HG02610 (cell line): ENCODE measurements at regions not wholly inside any gene's neighbourhood (a gene's known extent, or its start where the extent isn't known, plus 50 kb on each side); places are given as distances from the start of the nearest gene placed in this dataset.

Experiments
- ATAC-seq: cut with Tn5 transposase; IDR thresholded peaks from one replicate; pipeline ENCODE4 v1.9.1; 2021; ENCODE audit warnings: mild to moderate bottlenecking, moderate library complexity; ENCODE audit not compliant: unreplicated experiment

DNA sequence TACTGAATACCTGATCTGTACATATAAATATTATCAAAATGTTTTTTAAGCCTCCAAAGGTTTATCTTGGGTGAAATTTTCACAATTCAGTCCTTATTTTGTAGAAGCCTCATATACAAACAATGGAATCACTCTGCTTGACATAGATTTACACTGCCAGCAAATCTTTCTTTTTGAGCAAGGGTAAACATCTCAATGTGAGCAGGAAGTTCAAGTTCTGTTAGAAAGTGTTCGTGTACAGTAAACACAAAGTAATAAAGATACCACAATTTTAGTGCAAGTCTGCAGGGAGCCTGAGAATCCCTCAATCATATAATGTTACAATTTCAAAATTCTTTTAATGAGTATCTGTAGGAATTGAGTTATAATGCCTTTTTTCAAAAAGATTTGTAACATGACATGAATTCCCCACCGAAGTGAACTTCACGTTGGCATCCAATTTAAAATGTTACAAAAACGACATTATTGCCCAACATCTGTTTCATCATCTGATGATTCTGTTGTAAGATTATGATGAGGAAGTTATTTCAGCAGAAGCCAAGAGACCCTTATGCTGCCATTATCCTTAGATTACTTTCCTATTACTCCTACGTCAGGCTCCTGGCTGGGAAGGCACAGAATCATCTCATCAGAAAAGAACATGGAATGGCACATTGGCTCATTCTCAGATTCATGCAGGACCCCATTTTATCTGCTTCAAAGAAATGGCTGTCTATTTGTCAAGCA, 283.9 kb upstream of the ACVR2A start:
- no peak for ATAC-seq

DNA sequence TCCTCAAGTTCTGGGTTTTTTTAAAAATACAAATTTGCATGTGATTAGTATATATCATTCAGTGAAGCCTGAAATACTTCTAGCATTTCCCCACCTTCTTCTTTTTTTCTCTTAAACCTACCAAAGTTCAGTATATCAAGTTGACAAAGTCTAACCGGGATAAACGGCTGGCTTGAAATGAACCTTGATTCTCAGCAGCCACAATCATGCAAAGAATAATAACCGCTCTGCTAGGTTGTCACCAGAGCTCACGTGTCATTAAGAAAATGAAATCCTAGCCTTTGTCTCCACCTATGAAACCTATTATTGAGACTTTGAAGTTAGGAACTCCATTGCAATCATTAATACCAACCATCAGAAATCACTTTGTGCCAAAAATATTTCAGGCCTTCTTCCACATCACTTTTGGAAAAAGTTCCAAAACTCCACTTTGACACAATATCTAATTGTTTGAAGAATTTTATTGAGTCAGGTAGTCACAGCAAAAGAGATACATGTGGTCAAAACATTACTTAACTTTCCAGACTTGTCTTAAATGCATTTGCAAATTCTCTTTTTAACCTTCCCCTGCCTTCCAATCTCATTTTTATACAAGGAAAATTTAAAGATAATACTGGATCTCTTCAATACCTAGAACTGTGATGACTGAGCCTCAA, 285.6 kb upstream of the ACVR2A start:
- ATAC-seq: no peak

DNA sequence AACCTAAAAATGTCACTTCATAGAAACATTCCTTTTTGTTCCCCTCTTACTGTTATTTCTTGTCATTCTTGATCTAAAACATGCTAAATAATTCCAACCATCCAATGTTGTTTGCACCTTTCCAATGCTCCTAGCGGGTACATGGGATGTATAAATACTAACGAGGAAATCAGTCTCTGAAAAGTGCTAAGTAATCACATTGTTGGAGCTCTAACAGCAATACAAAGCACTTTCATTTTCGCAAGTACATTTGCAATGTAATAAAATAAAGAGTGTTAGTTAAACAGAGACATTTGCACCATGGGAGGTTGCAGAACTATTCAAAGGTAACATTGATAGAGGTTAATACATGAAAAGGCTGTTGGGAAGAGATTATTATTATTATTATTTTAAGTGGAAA, 286.2 kb upstream of the ACVR2A start:
- no peak for ATAC-seq

DNA sequence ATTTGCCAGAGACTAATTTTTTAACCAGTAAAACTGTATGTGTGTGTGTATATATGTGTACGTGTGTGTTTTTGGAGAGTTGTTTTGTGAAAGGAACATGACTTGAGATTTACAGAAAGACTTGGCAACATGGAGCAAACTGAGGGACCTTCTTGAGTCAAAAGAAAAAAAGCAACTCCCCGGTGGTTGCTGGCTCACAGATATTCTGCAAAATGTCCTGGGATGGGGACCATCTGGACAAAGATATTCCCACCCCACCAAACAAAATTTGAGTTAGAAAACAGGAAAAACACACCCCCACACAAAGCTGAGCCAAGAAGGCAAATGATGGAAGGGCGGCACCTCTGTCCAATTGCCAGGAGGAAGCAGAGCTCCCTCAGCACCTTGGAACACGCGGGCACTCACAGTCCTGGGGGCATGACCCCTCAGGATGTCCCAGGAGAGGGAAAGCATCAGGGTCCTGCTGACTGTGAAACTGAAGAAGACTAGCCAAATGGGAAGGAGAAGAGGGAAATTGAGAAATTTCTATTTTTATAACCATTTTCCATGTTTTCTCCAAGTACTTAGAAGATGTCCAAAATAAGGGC, 290.2 kb upstream of the ACVR2A start:
- no peak for ATAC-seq

DNA sequence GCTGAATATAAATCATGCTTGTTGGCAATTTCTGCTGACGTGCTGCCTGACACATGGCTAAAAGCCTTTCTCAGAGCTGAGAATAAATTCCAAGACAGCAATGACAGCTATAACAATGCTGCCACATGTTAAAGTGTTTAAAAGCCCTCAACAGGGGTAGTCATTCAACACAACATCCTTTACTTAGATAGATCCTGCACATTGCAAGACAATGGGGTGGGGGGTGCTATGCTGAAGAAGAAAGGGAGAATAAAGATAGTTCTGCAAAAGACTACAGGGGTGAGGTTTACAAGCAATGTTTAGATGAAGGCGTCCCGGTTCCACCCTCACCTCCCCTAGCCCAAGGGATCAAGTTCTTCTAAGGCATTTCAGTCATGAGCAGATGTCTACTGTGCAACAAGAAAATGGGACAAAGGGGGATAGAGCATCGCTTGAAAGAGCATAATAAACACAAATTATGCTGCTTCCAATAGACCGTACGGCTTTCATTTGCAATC, 291.0 kb upstream of the ACVR2A start:
- ATAC-seq: no peak

DNA sequence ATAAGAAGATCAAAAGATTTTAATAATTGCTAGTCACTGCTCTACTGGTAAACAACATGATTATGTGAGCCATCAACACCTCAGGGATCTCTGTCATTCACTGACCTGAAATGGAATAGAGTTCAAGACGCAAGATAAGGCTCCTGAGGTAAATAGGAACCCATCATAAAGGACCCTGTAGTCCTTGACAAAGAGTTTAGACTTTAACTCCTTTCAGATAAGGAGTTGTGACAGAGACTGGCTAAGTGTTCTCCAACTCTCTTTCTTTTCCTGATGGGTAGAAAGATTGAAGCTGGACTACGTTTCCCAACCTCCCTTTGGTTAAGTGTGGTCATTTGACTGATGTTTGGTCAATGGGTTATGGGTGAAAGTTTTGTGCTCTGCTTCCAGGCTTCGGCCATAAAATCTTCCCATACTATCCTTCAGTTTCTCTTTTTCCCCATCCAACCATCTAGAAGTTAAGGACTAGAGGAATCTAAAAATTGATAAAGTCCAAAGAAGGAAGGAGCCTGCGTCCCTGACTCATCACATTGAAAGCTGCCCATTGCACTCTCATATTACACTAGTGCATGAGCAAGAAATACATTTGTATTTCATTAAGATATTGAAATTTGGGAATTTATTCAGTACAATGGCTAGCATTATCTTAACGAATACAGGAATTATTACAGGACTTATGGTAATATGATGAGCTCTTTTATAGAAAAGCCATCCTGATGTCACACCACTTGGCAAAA, 293.7 kb upstream of the ACVR2A start:
- ATAC-seq: no peak

DNA sequence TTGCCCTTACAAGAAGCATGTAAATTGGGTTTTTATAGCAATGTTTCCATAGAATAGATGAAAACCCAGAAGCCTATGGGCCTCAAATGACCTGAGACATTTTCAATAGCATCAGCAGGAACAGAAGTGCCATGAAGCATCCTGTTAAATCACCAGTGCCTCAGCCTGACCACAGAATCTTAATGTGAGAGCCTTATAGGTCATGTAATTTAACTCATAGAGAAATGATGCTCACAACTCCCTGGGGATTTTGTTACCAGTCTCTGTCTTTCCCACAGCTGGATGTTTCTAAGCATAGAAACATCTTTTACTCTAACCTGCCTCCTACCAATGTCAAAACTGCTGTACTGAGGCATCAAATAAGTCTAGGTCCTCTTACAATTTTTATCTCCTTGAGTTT, 295.8 kb upstream of the ACVR2A start:
- ATAC-seq: no peak

DNA sequence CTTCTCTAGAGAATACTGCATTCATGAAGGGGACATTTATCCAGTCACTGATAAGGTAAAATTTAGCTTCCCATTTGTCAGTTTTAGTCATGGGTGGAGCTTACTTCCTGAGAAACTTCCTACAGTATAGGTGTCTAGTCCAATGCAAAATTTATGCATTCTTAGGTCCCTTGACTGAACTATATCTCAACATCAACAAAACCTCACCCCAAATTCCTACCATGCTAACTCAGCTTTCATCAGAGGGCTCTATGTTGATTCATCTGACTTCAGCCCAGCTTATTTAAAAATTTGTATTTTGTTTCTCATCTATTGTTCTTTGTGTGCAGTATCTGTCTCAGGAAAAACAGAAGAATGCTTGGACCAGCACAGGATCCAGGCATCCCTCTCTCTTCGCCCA, 296.4 kb upstream of the ACVR2A start:
- ATAC-seq: no peak

DNA sequence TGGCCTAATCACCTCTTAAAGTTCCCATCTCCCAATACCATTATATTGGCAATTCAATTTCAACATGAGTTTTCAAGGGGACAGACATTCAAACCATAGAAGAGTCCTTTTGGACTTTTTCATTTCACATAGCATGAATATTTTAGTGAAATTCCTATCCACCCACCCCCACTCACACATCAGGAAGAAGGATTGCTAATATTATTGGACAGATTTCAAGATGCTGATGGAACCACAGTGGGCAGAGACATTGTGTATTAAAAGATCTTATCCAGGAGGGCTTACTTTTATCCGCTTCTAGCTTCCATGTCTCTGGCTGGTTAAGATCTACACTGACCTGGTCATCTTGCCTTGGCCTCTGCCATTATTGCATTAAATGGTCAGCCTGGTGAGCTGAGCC, 297.4 kb upstream of the ACVR2A start:
- ATAC-seq: no peak

DNA sequence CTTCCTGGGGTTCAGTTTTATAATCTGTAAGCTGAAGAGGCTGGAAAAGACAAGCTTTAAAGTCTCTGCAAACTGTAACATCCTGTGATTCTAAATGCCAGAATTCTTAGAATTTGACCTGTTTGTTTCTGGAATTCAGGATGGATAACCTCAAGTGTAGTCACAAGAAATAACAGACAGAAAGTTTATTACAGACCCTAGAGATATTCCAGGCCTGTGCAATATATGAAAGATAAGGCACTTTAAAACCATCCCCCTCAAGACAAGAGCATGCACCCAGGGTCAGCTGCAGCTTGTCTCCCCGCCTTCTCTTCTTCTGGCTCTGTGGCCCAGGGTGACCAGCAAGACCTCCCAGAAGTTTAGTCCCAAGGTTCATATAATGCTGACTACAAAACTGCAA, 298.7 kb upstream of the ACVR2A start:
- ATAC-seq: no peak

DNA sequence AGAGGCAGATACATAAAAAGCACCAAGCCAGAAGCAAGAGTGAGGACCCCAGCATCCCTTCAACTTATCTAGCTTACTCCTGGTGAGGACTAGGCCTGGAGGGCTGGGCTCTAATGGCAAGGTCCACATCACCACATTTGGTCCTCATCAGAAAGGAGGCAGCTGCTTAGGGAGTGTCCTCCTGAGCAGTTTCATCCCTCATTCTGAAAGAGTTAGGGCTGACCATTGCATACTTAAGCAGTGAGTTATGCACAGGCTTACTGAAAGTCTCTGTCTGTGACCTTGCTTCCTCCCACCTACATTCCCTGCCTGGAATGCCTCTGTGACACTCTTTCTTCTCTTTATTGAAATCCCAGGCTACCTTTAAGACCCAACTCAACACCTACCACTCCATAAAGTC, 301.8 kb upstream of the ACVR2A start:
- no peak for ATAC-seq

DNA sequence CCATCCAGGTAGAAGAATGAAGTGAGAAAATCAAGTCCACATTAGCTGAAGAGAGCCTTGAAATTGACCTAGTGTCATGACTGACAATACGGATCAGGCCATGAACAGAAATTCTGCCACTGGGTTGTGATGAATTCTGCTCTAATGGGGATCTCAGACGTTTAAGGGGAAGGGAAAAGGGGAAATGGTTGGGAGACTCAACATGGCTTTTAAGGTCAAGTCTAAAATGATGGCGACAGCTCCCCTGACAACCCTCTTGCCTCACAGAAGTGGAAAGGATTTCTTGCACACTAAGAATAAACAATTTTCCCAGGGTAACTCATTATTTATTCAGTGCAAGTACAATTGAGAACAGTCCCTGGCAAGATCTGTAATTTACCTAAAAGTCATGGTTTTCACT, 302.5 kb upstream of the ACVR2A start:
- ATAC-seq: no peak

DNA sequence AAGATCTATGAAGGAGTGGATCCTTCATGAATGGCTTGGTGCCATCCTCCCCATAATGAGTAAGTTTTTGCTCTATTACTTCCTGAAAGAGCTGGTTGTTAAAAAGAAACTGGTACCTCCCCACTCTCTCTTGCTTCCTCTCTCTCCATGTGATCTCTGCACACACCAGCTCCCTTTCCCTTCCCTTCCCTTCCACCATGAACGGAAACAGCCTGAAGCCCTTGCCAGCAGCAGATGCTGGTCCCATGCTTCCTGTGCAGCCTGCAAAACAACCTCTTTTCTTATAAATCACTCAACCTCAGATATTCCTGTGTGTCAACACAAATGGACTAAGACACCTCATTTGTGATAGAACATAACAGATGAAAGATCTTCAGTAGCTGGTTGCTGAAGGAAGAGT, 303.5 kb upstream of the ACVR2A start:
- no peak for ATAC-seq

DNA sequence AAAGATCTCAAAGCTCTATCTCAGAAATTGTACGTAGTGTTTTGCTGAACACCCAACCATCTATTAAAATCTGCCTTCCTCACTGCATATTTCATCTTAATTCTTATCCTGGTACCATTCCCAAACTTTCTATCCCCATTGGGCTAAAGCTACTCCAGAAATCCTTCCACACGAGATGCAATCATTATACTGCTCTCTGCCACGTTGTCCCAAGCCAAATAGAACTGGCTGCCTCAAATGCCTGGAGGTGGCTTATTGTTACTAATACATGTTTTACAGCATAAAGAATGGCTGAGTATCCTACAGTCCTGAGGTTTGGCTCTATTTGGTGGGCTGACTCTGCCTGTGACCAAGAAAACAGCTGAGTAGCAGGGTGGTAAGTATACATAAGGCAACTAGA, 306.0 kb upstream of the ACVR2A start:
- no peak for ATAC-seq

DNA sequence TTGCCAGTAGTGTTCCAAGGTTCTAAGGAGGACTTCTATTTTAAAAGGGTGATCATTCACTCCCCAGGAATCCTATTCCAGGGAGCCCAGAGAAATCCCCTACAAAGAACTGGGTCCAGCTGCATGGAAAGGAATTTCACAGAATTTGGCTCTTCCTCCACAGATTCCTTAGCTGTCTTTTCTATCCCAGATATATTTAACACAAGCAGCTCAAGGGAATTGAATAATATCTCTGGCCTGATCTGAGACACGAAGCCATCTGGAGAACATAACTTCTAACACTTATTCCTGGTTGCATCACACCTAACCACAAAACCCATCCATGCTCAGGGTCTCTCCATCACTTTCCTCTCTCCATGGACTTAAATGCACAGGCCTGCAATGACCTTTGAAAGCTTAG, 306.7 kb upstream of the ACVR2A start:
- no peak for ATAC-seq

DNA sequence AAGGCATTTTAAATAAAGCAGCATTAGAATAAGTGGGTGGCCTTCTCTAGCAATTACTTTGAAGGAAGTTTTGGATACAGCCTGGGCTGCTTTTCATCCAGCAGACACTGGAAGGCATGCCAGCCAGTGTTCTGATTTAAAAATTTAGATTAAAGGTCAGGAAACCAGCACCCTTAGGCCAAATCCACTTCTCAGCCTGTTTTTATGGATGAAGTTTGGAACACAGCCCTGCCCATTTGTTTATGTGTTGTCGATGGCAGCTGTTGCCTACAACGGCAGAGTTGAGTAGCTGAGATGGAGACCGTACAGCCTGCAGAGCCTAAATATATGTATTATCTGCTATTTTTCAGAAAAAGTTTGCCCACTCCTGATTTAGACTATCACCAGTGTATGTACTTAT, 313.6 kb upstream of the ACVR2A start:
- ATAC-seq: no peak

DNA sequence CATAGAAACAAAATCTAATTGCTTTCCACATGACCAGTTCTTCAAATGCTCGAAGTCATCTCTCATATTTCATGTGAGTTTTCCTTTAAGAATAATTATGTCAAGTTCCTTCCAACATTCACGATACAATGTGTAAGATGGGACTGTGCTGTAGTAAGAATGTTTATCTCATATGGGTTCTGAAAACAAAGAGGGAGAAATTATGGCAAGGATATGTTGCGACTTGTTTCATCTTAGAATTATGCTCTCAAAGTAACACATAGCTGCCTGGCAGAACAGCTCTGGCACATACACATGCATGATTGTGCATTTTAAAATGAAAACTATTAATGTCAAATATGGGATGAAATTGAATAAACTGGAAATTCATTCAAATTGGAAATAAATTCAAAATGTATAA, 314.8 kb upstream of the ACVR2A start:
- no peak for ATAC-seq

DNA sequence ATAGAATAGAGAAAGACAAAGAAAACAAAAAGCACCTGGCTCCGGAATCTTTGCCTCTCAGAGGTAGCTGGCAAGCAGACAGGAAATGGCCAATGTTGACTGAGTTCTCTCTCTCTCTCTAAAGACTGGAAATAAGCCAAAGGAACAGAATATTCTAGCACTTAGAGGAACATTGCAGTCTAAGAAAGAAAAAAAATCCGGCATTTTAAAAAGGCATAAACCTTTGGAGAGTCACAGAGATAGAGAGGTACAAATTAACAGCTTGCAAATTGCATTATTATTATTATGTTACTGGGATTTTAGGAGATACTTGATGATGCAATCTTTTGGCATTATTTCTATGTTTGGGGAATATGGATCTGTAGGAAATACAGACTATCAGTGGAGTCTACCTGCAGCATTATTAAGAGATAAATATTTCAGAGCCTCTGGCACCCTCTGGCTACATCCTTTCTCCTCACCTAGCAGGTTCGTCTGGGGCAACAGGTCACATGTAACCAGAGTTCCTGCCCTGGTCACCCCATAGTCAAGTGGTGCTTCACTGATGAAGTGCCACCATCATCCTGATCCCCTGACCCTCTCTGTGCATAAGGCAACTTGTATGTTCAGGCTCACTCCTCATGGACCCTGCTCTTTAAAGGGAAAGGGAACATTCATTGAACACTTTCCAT, 318.9 kb upstream of the ACVR2A start:
- no peak for ATAC-seq

DNA sequence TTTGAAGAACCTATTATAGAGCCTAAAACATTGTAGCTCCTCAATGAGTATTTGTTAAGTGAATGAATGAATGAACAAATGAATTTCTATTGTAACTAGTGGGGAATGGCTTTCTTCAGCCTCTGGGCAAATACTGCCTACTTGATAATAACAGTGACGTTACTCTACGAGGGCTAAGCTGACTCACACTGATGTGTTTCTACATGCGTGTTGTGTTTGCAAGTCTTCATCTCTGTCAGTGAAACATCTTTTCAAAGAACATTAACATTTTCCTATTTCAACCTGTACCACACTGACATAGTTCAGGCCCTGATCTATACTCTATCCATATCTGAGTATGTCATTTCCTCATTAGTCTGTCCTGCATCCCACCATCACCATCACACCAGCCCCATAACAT, 319.9 kb upstream of the ACVR2A start:
- ATAC-seq: no peak

DNA sequence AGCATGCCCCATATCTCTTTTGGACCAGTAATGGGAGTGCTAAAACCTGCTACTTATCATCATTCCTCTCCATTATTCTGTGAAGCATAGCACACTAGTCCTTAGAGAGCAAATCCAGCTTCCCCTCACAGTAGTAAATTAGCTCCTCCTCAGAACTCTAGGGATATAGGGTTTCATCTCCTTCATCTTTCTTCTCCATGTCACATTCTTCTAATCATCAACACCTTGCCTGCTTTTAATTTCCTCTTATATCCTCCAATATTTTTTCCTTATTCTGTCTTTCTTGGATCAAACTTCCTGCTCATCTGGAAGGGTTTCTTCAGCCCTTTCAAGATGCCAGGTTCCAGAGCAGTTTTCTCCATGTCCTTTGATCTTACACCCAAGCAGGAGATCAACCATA, 321.4 kb upstream of the ACVR2A start:
- ATAC-seq: no peak

DNA sequence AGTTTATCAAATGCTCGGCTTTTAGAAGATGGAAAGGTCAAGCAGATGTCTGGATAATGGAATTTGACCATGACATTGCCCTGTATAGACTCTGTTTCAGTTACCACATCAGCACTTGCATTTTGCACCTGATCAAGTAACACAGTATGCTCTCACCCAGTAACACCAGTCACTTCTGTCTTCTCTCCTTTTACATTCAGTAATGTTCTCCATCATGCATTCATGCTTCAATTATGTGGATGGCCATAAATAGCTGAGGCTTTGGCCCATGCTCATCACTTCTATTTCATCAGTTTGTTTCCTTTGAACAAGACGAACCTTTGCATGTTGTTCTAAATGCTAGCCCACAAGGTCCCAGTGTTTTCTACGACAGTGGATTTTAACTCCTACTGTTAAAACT, 322.9 kb upstream of the ACVR2A start:
- no peak for ATAC-seq
